HG02798 (cell line): ENCODE measurements at regions not wholly inside any gene's neighbourhood (a gene's known extent, or its start where the extent isn't known, plus 50 kb on each side); places are given as distances from the start of the nearest gene placed in this dataset.

Source experiments
- ATAC-seq: cut with Tn5 transposase; IDR thresholded peaks from one replicate; pipeline ENCODE4 v1.9.1; 2021; ENCODE audit warnings: mild to moderate bottlenecking; ENCODE audit not compliant: unreplicated experiment, poor library complexity

GRCh38 chr9:108618906-108619550 lies 236.8 kb downstream of the ACTL7B start:
- no peak for ATAC-seq

GRCh38 chr9:108617676-108618075 lies 238.1 kb downstream of the ACTL7B start:
- ATAC-seq, result no peak

GRCh38 chr9:108615152-108615551 lies 240.6 kb downstream of the ACTL7B start:
- no peak for ATAC-seq

- ATAC-seq, result no peak
Measured at GRCh38 chr9:108612513-108612912, 243.3 kb downstream of the ACTL7B start.

- no peak for ATAC-seq
Measured at GRCh38 chr9:108609897-108610253, 245.9 kb downstream of the ACTL7B start.

GRCh38 chr9:108609227-108609896 lies 246.4 kb downstream of the ACTL7B start:
- no peak for ATAC-seq

- no peak for ATAC-seq
Measured at GRCh38 chr9:108607607-108608006, 248.2 kb downstream of the ACTL7B start.

- no peak for ATAC-seq
Measured at GRCh38 chr9:108606401-108606800, 249.4 kb downstream of the ACTL7B start.

GRCh38 chr9:108603141-108603540 lies 252.6 kb downstream of the ACTL7B start:
- no peak for ATAC-seq

- no peak for ATAC-seq
Measured at GRCh38 chr9:108600896-108601295, 254.9 kb downstream of the ACTL7B start.

- ATAC-seq, result no peak
Measured at GRCh38 chr9:108599571-108599970, 256.2 kb downstream of the ACTL7B start.

GRCh38 chr9:108591121-108591520 lies 264.7 kb downstream of the ACTL7B start:
- ATAC-seq, result no peak

GRCh38 chr9:108588246-108588645 lies 267.5 kb downstream of the ACTL7B start:
- ATAC-seq, result no peak

- ATAC-seq, result no peak
Measured at GRCh38 chr9:108586471-108587139, 269.2 kb downstream of the ACTL7B start.

- no peak for ATAC-seq
Measured at GRCh38 chr9:108584860-108585259, 270.9 kb downstream of the ACTL7B start.

GRCh38 chr9:108582726-108583125 lies 273.1 kb downstream of the ACTL7B start:
- ATAC-seq, result no peak

- ATAC-seq, result no peak
Measured at GRCh38 chr9:108579757-108580439, 275.9 kb downstream of the ACTL7B start.

- ATAC-seq, result no peak
Measured at GRCh38 chr9:108575276-108575675, 280.5 kb downstream of the ACTL7B start.

GRCh38 chr9:108569624-108570023 lies 286.2 kb downstream of the ACTL7B start:
- no peak for ATAC-seq

GRCh38 chr9:108568093-108568492 lies 287.7 kb downstream of the ACTL7B start:
- no peak for ATAC-seq

- ATAC-seq, result no peak
Measured at GRCh38 chr9:108567571-108567970, 288.2 kb downstream of the ACTL7B start.
